K562 (cell line): ENCODE measurements at regions not wholly inside any gene's neighbourhood (a gene's known extent, or its start where the extent isn't known, plus 50 kb on each side); places are given as distances from the start of the nearest gene placed in this dataset.

Experiments
- ATAC-seq: fragments of 200-7000 bp; cut with Tn5 transposase; 3 replicates; pipeline ENCODE4 v1.9.1; 2020; ENCODE audit warnings: moderate library complexity
- BruUV-seq: library from RNA; stranded (reverse); fragments of 400-500 nt; replicated peaks from 2 replicates; lab custom pipeline; 2021; lab: Mats Ljungman, UMichigan
- CTCF ChIA-PET: fragments of 300-600 bp; formaldehyde crosslinking; extraction: SDS; loops from one replicate; lab custom pipeline; 2021; ENCODE audit warnings: low intra/inter-chr PET ratio; lab: Yijun Ruan, JAX
- POLR2A ChIA-PET: fragments of 300-600, 350-650 bp; sonication (Branson Sonifier 250); formaldehyde crosslinking; extraction: SDS; loops from one replicate; lab custom pipeline; 2021; ENCODE audit warnings: antibody characterized with exemption, inconsistent platforms; lab: Yijun Ruan, JAX
- DNase-seq, 4 experiments: peaks; one replicate each; pipeline versions ENCODE4 v3.0.0 to v3.0.0-alpha.2; 2011 to 2018; ENCODE audit warnings: low spot score in 3 of 4, mixed read lengths in 3 of 4; ENCODE audit errors: extremely low read depth in 1 of 4
- FAIRE-seq: peaks from 2 replicates; lab custom pipeline; 2011; peaks lifted over from hg19 to GRCh38; lab: Jason Lieb, UNC
- H2AFZ ChIP-seq: 2 replicates; pipeline ENCODE4 v1.6.0; 2011; ENCODE audit warnings: low read depth, low read length, control low read depth, inconsistent platforms
- H3K27ac ChIP-seq: fragments of 200-600 bp; 3 replicates; pipeline ENCODE4 v1.8.0; 2011; ENCODE audit warnings: low read depth, mild to moderate bottlenecking, control low read depth, inconsistent platforms, low read length, moderate library complexity, mixed read lengths; ENCODE audit errors: extremely low read depth
- H3K27me3 ChIP-seq, 2 experiments: fragments of 300-600 bp in 1 of 2; 2 replicates in 1 of 2; 3 replicates in 1 of 2; pipeline versions ENCODE4 v1.6.0 to v1.8.0; 2011; ENCODE audit warnings: inconsistent platforms in 2 of 2, low read length in 2 of 2, mild to moderate bottlenecking in 1 of 2, mixed read lengths in 1 of 2, moderate library complexity in 1 of 2; ENCODE audit not compliant: control insufficient read depth in 2 of 2, insufficient read depth in 2 of 2
- H3K36me3 ChIP-seq: fragments of 300-600 bp; 3 replicates; pipeline ENCODE4 v1.8.0; 2011; ENCODE audit warnings: mild to moderate bottlenecking, low read length, inconsistent platforms; ENCODE audit not compliant: control insufficient read depth, insufficient read depth
- H3K4me1 ChIP-seq, 2 experiments: fragments of 200-600 bp in 1 of 2; replicated peaks in 1 of 2; 2 replicates in 1 of 2; 3 replicates in 1 of 2; pipeline versions ENCODE4 v1.5.1 to v1.8.0; 2011; ENCODE audit warnings: inconsistent platforms in 2 of 2, low read length in 2 of 2, mild to moderate bottlenecking in 1 of 2, mixed read lengths in 1 of 2, moderate library complexity in 1 of 2; ENCODE audit not compliant: control insufficient read depth in 2 of 2, insufficient read depth in 2 of 2
- H3K4me2 ChIP-seq: 2 replicates; pipeline ENCODE4 v1.6.1; 2011; ENCODE audit warnings: low read length, control low read depth, inconsistent platforms, mixed read lengths; ENCODE audit not compliant: insufficient read depth
- H3K4me3 ChIP-seq: fragments of 200-600 bp; sonication (generic), shearing (Covaris generic); 2 replicates; pipeline ENCODE4 v1.5.1; 2016; ENCODE audit warnings: control low read depth, inconsistent platforms
- H3K79me2 ChIP-seq: fragments of 200-600 bp; 3 replicates; pipeline ENCODE4 v1.8.0; 2011; ENCODE audit warnings: low read length, inconsistent platforms; ENCODE audit not compliant: control insufficient read depth, insufficient read depth
- H3K9ac ChIP-seq, 2 experiments: 2 replicates each; pipeline versions ENCODE4 v1.6.0 to v1.6.1; 2011; ENCODE audit warnings: low read depth in 2 of 2, low read length in 2 of 2, control low read depth in 1 of 2, inconsistent platforms in 1 of 2, mild to moderate bottlenecking in 1 of 2, mixed read lengths in 1 of 2; ENCODE audit not compliant: insufficient read depth in 1 of 2
- H3K9me1 ChIP-seq: one replicate; pipeline ENCODE4 v1.6.0; 2011; ENCODE audit warnings: inconsistent platforms, mild to moderate bottlenecking, low read length, moderate library complexity; ENCODE audit not compliant: control insufficient read depth, insufficient read depth
- H3K9me3 ChIP-seq: replicated peaks from 2 replicates; pipeline ENCODE4 v1.5.1; 2011; ENCODE audit warnings: low read depth, low read length, inconsistent platforms; ENCODE audit not compliant: control insufficient read depth, insufficient read depth
- H4K20me1 ChIP-seq: replicated peaks from 2 replicates; pipeline ENCODE4 v1.6.1; 2011; ENCODE audit warnings: low read length, inconsistent platforms, mixed read lengths; ENCODE audit not compliant: control insufficient read depth, insufficient read depth
- E2F6 ChIP-seq, 2 experiments: IDR thresholded peaks; 2 replicates each; pipeline ENCODE4 v1.6.1; 2011; ENCODE audit warnings: borderline replicate concordance in 1 of 2, control low read depth in 1 of 2, low read depth in 1 of 2, low read length in 1 of 2, mild to moderate bottlenecking in 1 of 2, mixed read lengths in 1 of 2, moderate library complexity in 1 of 2; ENCODE audit not compliant: insufficient read depth in 1 of 2, insufficient read length in 1 of 2, poor library complexity in 1 of 2, severe bottlenecking in 1 of 2; ENCODE audit errors: extremely low read depth in 1 of 2
- NELFE ChIP-seq: IDR thresholded peaks from 2 replicates; pipeline ENCODE4 v1.6.1; 2011; ENCODE audit warnings: mild to moderate bottlenecking; ENCODE audit not compliant: insufficient read depth, insufficient read length
- NRF1 ChIP-seq, 2 experiments: fragments of 450-650 bp; IDR thresholded peaks in 1 of 2; conservative IDR thresholded peaks in 1 of 2; 2 replicates each; pipeline ENCODE4 v1.6.1; 2014; ENCODE audit warnings: mild to moderate bottlenecking in 2 of 2
- PBX2 ChIP-seq, 2 experiments: IDR thresholded peaks in 1 of 2; conservative IDR thresholded peaks in 1 of 2; 2 replicates each; pipeline ENCODE4 v1.6.1; 2016; ENCODE audit warnings: low read depth in 2 of 2, mild to moderate bottlenecking in 1 of 2, missing compliant biosample characterization in 1 of 2, missing genetic modification characterization in 1 of 2, moderate library complexity in 1 of 2
- PCBP2 ChIP-seq: fragments of 200-400 bp; formaldehyde crosslinking; IDR thresholded peaks from 2 replicates; pipeline ENCODE4 v1.6.1; 2018; ENCODE audit warnings: low read length, low read depth, mild to moderate bottlenecking, moderate library complexity; ENCODE audit not compliant: poor library complexity, severe bottlenecking
- POLR2AphosphoS5 ChIP-seq: IDR thresholded peaks from 2 replicates; pipeline ENCODE4 v1.6.1; 2011; ENCODE audit warnings: mild to moderate bottlenecking, low read depth, low read length, moderate library complexity; ENCODE audit not compliant: control insufficient read depth, insufficient read depth
- SMC3 ChIP-seq: conservative IDR thresholded peaks from 2 replicates; pipeline ENCODE4 v1.6.1; 2011; ENCODE audit warnings: low read depth, low read length, improper control_type of control experiment; ENCODE audit not compliant: insufficient read depth
- WGBS: fragments of 100-300 bp; shearing (Covaris generic); methylation state at CpG from one replicate; pipeline ENCODE4 v1.1.6; 2016; ENCODE audit warnings: low coverage, mixed read lengths; ENCODE audit not compliant: insufficient coverage; ENCODE audit errors: missing lambda C conversion rate; 5-methylcytosine and 5-hydroxymethylcytosine counted together
- in situ Hi-C: fragments of 300-500 bp; cut with MboI; formaldehyde crosslinking; loops from 4 replicates; pipeline ENCODE4 v1.15.0; 2018; ENCODE audit warnings: inconsistent platforms, mixed read lengths
- intact Hi-C: fragments of 100-400 bp; cut with micrococcal nuclease; formaldehyde crosslinking; loops from 2 replicates; pipeline ENCODE4 v1.14.2; 2022

GRCh38 chr3:38950581-38950980 is 101.2 kb downstream of the SCN11A start:
- CTCF ChIA-PET, result no interaction called here
- Histone ChIP-seq H3K9ac (no peak overlapping the region), H3K36me3 (no peaks in the 10 kb centered on the region), H3K79me2 (no peaks in the 10 kb centered on the region), H3K4me3 (no peak overlapping the region), H3K9me3 (no peaks in the 10 kb centered on the region), H3K9me1 (no peaks in the 10 kb centered on the region), H3K27me3 (peaks cover 6 to 17% of the 10 kb centered on the region in 2 experiments; a peak in 4 of 5 replicates), H4K20me1 (no peaks in the 10 kb centered on the region), H3K27ac (no peak overlapping the region), H3K4me1 (no peaks in the 10 kb centered on the region), H2AFZ (no peak overlapping the region), H3K4me2 (no peak overlapping the region)
- FAIRE-seq (no peak), ATAC-seq (no peak), DNase-seq (no peak)
- WGBS, result 26% methylated on average over 5 of the region's 5 CpGs
- intact Hi-C loops (no loop called here), in situ Hi-C loops (no loop called here)
- POLR2A ChIA-PET, result no interaction called here
- TF ChIP-seq E2F6 (IDR thresholded peaks at IDR 0.05; ENCODE audit: borderline replicate concordance in 1 of 2, extremely low read depth in 1 of 2, insufficient read depth in 1 of 2, insufficient read length in 1 of 2, low read depth in 1 of 2, low read length in 1 of 2, poor library complexity in 1 of 2, severe bottlenecking in 1 of 2) (no peak), PCBP2 (no peak), SMC3 (no peak), NELFE (no peak), PBX2 (CRISPR knock-in tag; IDR thresholded peaks at IDR 0.05; ENCODE audit: low read depth) (no peak), PBX2 (tag; conservative IDR thresholded peaks at IDR 0.05; ENCODE audit: low read depth) (no peak), POLR2AphosphoS5 (no peak), NRF1 (conservative IDR thresholded peaks at IDR 0.05 in 1 of 2, IDR thresholded peaks at IDR 0.05 in 1 of 2) (no peak)
- BruUV-seq, result no TSS peak
